ENCODE measurements at regions not wholly inside any gene's neighbourhood (a gene's known extent, or its start where the extent isn't known, plus 50 kb on each side); places are given as distances from the start of the nearest gene placed in this dataset.

GRCh38 chrX:39596437-39596836 lies 501.3 kb downstream of the BCOR start:
- TF ChIP-seq CTCF (IDR thresholded peaks at IDR 0.05), result no peak
- TF ChIP-seq EP300 (IDR thresholded peaks at IDR 0.05), result no peak
- no peak for TF ChIP-seq POLR2A (IDR thresholded peaks at IDR 0.05)
